Right cardiac atrium (tissue), 5 donors: ENCODE measurements at regions not wholly inside any gene's neighbourhood (a gene's known extent, or its start where the extent isn't known, plus 50 kb on each side); places are given as distances from the start of the nearest gene placed in this dataset.
A peak's percentile ranks its signal among the peaks of the same experiment; 100 is the strongest.

ENCODE experiments used
- ATAC-seq, 2 donors: fragments of 200-7000 bp; cut with Tn5 transposase; one replicate each; pipeline versions ENCODE4 v1.8.0 to v1.9.1; 2020; ENCODE audit warnings: moderate library complexity in 2 of 2, mild to moderate bottlenecking in 1 of 2
- DNase-seq, 3 donors: peaks; one replicate each; pipeline ENCODE4 v3.0.0-alpha.2; 2020
- H3K27ac ChIP-seq: one replicate; pipeline ENCODE4 v1.5.1; 2013; ENCODE audit warnings: mild to moderate bottlenecking, low read length, control low read depth, moderate library complexity
- H3K27me3 ChIP-seq: one replicate; pipeline ENCODE4 v1.6.1; 2013; ENCODE audit not compliant: control insufficient read depth, insufficient read depth
- H3K4me1 ChIP-seq: one replicate; pipeline ENCODE4 v1.6.1; 2013; ENCODE audit warnings: low read length; ENCODE audit not compliant: control insufficient read depth, insufficient read depth
- H3K4me3 ChIP-seq: one replicate; pipeline ENCODE4 v1.5.1; 2013; ENCODE audit warnings: low read length, control low read depth
- H3K9me3 ChIP-seq: one replicate; pipeline ENCODE4 v1.6.1; 2013; ENCODE audit warnings: low read length; ENCODE audit not compliant: control insufficient read depth
- WGBS: extraction: QIAGEN DNeasy Blood & Tissue Kit; methylation state at CpG from one replicate; pipeline ENCODE4 v1.1.7; 2013; 5-methylcytosine and 5-hydroxymethylcytosine counted together
- intact Hi-C, 4 donors: fragments of 100-400 bp; cut with DNase I; formaldehyde crosslinking; loops; one replicate each; pipeline versions ENCODE4 v1.11.0 to v1.14.0; 2022 to 2023
- donor health status: healthy with polysubstance abuse.
- donor health status: DM: no; HTN: yes; CAD: no.
- donor health status: DM: no; HTN: no; CAD: no.
- donor health status: DM: no; HTN: yes; CAD: no; lungs with severe emphysema.
- donor health status: DM: yes; HTN: yes; CAD: no.

DNA sequence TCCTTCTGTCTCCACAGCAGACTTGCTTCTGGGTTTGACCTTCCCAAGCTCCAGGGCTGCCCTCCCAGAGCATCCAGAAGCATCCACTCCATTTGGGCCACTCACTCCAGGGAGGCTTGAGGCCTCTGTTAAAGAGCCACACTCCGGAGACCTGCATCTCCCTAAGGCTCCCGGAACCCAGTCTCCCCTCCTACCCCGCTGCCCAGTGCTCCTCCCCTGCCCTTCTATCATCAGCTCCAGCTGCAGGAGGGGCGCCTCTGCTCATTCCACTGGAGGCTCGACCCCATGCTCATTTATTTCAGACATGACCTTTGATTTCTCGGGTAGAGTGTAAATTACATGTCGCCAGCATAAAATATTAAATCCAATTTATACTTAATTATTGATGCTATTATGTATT lies 142.5 kb downstream of the SYF2 start:
- WGBS: 75% methylated on average over 7 of the region's 7 CpGs
- H3K4me3 ChIP-seq: no peak overlapping the region
- ATAC-seq (no peak), DNase-seq (no peak)
- no peak overlapping the region for H3K27ac ChIP-seq
- H3K9me3 ChIP-seq: peaks cover 1% of the 10 kb centered on the region
- no peaks in the 10 kb centered on the region for H3K4me1 ChIP-seq
- intact Hi-C loops: no loop called here
- no peaks in the 10 kb centered on the region for H3K27me3 ChIP-seq

DNA sequence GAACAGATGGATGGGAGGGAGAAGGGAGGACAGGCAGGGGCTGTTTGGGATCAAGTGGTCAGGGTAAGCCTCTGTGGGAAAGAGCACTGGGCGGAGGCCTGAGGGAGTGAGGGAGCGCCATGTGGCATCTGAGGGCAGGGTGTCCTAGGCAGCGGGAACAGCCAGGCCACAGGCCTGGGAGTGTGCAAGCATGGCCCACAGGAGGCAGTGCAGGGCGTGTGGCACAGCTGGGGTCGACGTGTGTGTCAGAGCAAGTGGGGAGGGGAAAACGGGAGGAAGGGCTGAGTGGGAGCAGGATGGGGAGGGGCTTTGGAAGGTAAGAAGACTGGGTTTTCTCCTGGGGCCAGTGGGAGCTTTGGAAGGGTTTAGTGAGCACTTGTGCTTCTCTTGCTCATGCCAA lies 143.4 kb downstream of the SYF2 start:
- no peak for ATAC-seq
- 78% methylated on average over 7 of the region's 7 CpGs for WGBS
- no peak for DNase-seq
- no peaks in the 10 kb centered on the region for H3K9me3 ChIP-seq
- H3K4me1 ChIP-seq: no peaks in the 10 kb centered on the region
- H3K27ac ChIP-seq: no peak overlapping the region
- no peaks in the 10 kb centered on the region for H3K27me3 ChIP-seq
- intact Hi-C loops: no loop called here
- no peak overlapping the region for H3K4me3 ChIP-seq

DNA sequence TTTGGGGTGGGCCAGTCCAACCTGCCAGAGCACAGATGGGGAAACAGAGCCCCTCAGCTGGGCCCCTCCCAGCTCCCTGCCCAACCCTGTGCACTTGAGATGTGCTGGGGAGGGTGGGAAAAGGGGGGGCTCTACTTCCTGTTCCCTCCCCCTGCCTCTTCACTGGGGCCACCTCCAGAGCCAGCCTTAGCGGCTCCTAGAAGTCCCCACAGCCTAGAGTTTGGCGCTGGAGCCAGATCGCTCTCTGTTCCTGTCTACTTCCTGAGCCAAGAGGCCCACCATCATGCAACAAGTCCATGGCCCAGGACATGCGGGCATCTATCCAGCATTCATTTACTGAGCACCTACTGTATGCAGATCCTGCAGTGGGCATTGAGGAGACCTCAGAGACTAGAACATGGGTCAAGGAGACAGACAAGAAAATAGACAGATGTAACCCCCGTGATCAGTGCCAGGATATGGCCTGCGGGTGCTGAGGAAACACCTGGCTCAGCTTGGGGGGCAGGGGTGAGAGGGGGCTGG lies 144.1 kb downstream of the SYF2 start:
- 71% methylated on average over 6 of the region's 6 CpGs for WGBS
- intact Hi-C loops: no loop called here
- Histone ChIP-seq H3K4me1 (no peaks in the 10 kb centered on the region), H3K27ac (no peak overlapping the region), H3K9me3 (no peaks in the 10 kb centered on the region), H3K27me3 (no peaks in the 10 kb centered on the region), H3K4me3 (no peak overlapping the region)
- ATAC-seq (no peak), DNase-seq (no peak)

GRCh38 chr1:25086518-25087079 lies 145.7 kb downstream of the SYF2 start:
- no peak overlapping the region for H3K4me3 ChIP-seq
- DNase-seq (no peak), ATAC-seq (no peak)
- no peak overlapping the region for H3K27ac ChIP-seq
- no peaks in the 10 kb centered on the region for H3K9me3 ChIP-seq
- intact Hi-C loops: no loop called here
- no peaks in the 10 kb centered on the region for H3K27me3 ChIP-seq
- H3K4me1 ChIP-seq: no peaks in the 10 kb centered on the region
- WGBS: 75% methylated on average over 3 of the region's 3 CpGs

DNA sequence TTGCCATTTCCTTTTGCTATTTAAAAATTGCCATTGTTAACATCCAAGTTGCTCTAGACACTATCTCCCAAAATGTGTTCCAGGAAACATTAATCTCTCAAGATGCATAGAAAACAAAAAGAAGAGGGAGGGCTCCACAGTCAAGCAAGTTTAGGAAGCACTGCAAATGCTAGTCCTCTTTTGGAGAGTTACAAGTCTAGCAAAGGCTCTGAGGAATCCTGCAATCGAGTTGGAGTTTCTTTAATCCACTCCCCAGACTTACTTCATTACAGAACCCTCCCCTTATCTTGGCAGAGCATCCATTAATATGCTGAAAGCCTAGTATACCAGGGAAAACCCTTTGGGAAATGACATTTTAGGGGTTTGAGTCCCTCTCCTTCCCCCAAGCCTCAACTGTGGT lies 147.9 kb downstream of the SYF2 start:
- no peaks in the 10 kb centered on the region for H3K27me3 ChIP-seq
- DNase-seq: no peak
- no peaks in the 10 kb centered on the region for H3K4me1 ChIP-seq
- no peak overlapping the region for H3K27ac ChIP-seq
- no peak for ATAC-seq
- intact Hi-C loops: no loop called here
- no peaks in the 10 kb centered on the region for H3K9me3 ChIP-seq
- 49% methylated on average over 1 of the region's 1 CpG for WGBS
- no peak overlapping the region for H3K4me3 ChIP-seq

- Histone ChIP-seq H3K27ac (no peak overlapping the region), H3K9me3 (no peaks in the 10 kb centered on the region), H3K4me1 (no peaks in the 10 kb centered on the region), H3K27me3 (no peaks in the 10 kb centered on the region), H3K4me3 (no peak overlapping the region)
- no peak for DNase-seq
- whole genome bisulfite sequencing: 70% methylated on average over 20 of the region's 20 CpGs
- no peak for ATAC-seq
- intact Hi-C loops: no loop called here
Measured at GRCh38 chr1:25083481-25084345, 148.6 kb downstream of the SYF2 start.

DNA sequence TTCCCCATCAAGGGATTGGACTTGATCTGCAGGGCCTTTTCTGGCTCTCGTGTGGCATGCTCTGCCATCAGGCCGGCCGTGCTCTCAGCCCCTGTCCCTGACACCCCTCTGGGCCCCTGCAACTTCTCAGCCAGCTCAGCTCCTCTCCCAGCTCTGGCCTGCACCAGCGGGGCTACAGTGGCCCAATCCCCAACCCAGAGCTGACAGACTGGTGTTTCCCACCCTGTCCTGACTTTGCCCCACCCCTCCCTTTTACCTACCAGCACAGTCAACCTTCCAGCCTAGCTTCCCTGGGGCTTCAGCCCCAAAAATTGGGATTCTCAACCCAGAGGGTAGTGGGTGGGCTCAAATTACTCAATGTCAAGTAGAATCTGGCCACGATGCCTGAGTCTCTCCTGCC lies 149.3 kb downstream of the SYF2 start:
- DNase-seq (no peak), ATAC-seq (peak in 1 of 2 donors; percentile 28)
- no peak overlapping the region for H3K4me3 ChIP-seq

GRCh38 chr1:25082216-25082899 lies 149.9 kb downstream of the SYF2 start:
- ATAC-seq: peak in 1 of 2 donors; percentile 16
- 86% methylated on average over 25 of the region's 25 CpGs for WGBS
- H3K9me3 ChIP-seq: no peaks in the 10 kb centered on the region
- no peak overlapping the region for H3K27ac ChIP-seq
- H3K4me3 ChIP-seq: no peak overlapping the region
- no peaks in the 10 kb centered on the region for H3K27me3 ChIP-seq
- H3K4me1 ChIP-seq: no peaks in the 10 kb centered on the region
- intact Hi-C loops: no loop called here
- DNase-seq: no peak

More for the DNA sequence above, 149.3 kb downstream of the SYF2 start:
- no peaks in the 10 kb centered on the region for H3K27me3 ChIP-seq
- intact Hi-C loops: no loop called here
- WGBS: 73% methylated on average over 5 of the region's 5 CpGs
- H3K4me1 ChIP-seq: no peaks in the 10 kb centered on the region
- no peaks in the 10 kb centered on the region for H3K9me3 ChIP-seq
- H3K27ac ChIP-seq: no peak overlapping the region

DNA sequence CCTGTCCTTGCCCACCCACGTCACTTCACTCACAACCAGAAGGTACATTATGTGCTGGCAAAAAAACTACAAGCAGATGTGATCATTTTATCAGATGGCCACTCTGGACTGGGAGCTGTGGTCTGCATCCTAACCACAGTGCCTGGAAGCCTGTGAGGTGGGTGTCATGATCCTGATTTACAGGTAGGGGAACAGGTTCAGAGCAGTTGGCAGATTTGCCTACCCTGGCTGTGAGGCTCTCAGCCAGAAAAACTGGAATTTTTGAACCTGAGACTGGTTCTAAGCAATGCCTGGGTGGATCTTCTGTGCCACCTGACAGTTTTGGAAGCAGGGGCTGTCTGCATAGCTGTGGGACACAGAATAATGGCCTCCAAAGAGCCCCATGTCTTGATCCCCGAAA lies 150.8 kb downstream of the SYF2 start:
- no peak for ATAC-seq
- no peaks in the 10 kb centered on the region for H3K4me1 ChIP-seq
- DNase-seq: no peak
- H3K9me3 ChIP-seq: no peaks in the 10 kb centered on the region
- intact Hi-C loops: no loop called here
- H3K4me3 ChIP-seq: no peak overlapping the region
- H3K27ac ChIP-seq: no peak overlapping the region
- no peaks in the 10 kb centered on the region for H3K27me3 ChIP-seq
- WGBS: 85% methylated on average over 2 of the region's 2 CpGs

- no peaks in the 10 kb centered on the region for H3K27me3 ChIP-seq
- WGBS: 75% methylated on average over 8 of the region's 8 CpGs
- H3K27ac ChIP-seq: no peak overlapping the region
- H3K9me3 ChIP-seq: no peaks in the 10 kb centered on the region
- ATAC-seq (no peak), DNase-seq (no peak)
- H3K4me3 ChIP-seq: no peak overlapping the region
- intact Hi-C loops: no loop called here
- H3K4me1 ChIP-seq: no peaks in the 10 kb centered on the region
Measured at GRCh38 chr1:25080294-25081209, 150.5 kb upstream of the RUNX3 start.
